ENCODE measurements at regions not wholly inside any gene's neighbourhood (a gene's known extent, or its start where the extent isn't known, plus 50 kb on each side); places are given as distances from the start of the nearest gene placed in this dataset.

DNA sequence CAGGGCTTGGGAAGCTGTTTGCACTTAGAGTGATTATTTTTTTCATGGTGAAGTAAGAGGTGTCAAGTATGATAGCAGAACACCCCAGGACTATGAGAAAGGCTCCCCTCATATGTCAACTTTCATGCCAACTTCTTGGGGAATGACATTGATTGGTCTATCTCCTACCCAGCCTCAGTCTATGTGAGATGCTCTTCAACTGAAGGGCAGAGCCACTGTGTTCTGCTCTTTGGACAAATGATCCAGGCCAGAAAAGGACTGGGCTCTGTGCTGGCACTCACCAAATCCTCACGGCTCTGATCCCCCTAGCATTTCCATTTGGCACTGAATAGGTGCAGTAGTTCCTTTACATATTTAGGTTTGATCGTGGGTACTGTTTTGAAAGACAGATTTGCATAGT, 151.1 kb downstream of the DMRT2 start:
- DNase-seq (ENCODE audit: low read depth in 2 of 2) = no peak

DNA sequence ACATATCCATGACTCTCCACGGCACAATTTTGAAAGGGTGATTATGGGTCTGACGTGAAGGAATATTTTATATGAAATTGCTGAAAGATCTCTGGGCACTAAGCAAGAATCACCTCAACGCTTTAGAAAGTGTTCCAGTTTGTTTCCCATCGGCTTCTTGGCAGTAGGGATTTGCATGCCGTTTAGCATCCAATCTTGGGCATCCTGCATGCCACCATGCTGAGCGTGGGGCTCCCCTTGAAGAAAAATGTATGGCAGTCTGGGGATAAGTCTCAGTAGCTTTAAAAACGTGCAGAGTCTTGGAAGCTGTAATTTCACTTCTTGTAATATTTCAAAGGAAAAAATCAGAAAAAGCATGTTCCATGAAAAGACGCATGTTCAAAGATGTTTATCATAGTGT, 151.7 kb downstream of the DMRT2 start:
- DNase-seq (ENCODE audit: low read depth in 2 of 2) = no peak

DNA sequence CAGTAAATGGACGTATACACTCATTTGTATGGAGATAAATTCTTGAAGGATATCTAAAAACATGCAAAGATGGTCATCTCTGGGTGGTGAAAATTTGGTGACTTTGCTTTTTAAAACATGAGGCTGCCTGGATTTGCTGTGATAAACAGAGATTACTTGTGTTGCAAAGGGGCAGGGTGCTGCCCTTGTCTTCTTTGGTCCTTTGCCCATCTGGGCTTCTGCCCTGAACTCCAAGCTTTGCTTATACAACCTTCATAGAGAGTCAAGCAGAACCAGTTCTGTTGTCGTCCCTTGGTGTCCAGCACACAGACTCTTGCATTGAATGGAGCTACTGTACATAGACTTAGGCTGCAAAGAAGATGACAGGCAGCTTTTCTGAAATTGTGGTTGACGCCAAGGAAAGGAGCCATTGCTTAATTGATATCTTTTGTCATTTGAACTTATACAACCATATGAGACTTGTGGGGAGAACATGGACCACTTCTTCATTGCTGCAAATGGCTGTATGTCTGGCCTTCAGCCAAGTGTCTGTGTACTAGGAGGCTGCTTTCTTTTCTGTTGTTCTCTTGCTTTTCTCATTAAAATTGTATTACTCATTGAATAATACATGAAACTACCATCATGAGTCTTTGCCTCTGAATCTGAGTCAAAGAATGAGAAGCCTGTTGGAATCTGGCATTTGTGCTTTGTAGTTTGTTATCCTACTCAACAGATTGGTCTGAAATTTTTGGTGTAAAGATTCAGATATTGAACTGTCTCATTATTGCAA, 152.5 kb downstream of the DMRT2 start:
- DNase-seq (ENCODE audit: low read depth in 2 of 2) = no peak

DNA sequence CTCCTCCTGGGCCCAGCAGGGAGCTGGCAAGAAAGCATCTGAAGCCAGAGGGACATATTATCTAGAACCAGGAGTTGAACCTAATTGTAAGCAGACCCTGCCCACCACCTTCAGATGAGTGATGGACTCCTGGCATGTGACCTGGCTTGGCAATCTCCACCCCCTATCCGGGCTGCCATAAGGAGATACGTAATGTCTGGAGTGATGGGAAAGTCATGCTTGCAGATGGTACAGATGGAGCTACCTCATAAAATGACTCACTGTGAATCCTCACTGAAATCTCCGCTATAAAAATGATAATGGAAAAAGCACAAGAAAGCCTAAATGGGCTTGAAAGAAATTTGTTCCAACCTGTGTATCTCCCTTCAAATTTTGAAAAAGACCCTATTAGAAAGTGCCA, 157.5 kb downstream of the DMRT2 start:
- no peak for DNase-seq (ENCODE audit: low read depth in 2 of 2)

DNA sequence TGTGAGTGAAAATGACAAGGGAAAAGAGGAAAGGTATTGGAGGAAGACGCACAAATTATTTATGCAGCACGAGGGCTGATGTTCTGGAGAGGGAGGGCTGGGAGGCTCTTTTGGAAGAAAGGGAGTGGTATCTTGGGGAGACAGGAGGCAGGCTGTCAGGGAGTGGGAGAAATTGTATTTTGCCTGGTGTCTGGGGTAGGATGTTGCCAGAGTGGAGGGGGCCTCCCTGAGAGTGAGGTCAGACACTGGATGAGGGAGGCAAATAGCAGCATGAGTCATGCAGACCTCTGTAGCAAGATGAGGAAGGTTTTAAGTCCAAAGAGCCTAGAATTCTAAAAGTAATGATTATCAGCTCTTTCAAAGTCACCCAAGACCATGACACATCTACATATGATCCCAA, 158.0 kb downstream of the DMRT2 start:
- DNase-seq (ENCODE audit: low read depth in 2 of 2) = no peak

DNA sequence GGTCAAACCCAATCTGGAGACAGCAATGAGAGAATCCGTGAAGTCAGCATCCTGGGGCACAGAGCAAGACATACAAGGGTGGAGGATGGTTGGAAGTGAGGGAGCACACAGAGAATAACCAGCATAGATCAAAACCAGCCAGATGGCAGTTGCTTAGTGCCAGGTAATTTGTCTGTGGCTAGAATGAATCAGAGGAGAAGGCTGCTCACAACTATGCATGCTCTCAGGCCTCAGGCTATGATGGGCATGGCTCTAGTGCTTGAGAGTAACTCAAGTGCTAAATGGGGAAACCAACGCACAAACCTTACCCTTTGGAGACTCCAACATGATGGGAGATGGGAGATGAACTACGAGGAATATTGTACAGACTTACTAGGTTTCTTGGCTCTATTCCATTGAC, 160.8 kb downstream of the DMRT2 start:
- DNase-seq (ENCODE audit: low read depth in 2 of 2) = no peak

DNA sequence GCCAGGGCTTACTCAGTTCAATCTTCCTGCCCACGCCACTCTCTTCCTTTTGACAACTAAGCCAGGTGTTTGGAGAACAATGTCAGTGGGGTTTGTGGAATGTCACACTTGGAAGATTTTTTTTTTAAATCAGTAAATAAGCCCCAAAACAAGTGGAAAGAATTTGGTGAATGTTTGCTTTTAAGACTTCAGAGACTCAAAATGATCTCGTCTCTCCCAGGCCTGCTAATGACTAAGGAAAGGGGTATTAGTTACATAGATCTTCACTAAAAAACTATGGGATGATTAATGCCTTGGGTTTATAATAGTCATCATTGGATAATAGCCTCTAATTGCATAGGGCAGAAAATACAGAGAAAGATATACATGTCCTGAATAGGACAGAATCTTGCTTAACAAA, 166.4 kb downstream of the DMRT2 start:
- DNase-seq (ENCODE audit: low read depth in 2 of 2) = no peak

DNA sequence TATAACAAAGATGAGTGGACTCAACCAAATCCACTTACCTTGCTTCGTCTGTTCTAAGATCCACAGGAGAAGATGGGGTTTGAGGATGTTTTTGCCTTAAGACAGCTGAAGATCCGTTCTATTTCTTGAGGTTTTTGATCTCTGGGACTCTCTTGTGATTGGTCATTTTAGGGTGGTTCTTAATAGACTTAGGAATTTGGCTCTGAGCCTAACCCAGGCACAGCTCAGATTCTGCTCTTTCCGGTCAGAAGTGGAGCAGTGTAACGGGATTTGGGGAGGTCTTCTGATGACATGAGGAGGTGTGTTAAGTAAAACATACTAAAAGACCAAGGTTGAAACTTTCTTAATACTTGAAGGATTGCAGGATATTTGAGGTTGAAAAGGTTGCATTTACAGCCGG, 166.9 kb downstream of the DMRT2 start:
- DNase-seq (ENCODE audit: low read depth in 2 of 2) = no peak

DNA sequence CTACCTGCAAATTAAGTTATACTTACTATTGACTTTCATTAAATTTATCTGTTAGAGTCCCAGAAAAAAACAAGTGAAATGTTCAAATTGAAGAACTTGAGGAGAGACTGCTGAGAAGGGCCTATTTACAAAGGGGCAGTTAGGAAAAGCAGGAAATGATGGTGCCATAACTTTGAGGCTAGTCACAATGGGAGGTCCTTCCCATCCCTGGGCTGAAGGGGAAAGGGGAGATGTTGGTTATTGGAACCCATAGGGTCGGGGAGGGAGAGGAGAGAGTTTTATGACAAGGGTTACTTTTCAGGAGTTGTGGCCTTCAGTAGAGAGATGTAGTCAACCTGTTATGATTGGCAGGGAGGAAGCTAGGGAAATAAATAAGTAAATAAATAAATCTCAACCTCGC, 169.1 kb downstream of the DMRT2 start:
- no peak for DNase-seq (ENCODE audit: low read depth in 2 of 2)

DNA sequence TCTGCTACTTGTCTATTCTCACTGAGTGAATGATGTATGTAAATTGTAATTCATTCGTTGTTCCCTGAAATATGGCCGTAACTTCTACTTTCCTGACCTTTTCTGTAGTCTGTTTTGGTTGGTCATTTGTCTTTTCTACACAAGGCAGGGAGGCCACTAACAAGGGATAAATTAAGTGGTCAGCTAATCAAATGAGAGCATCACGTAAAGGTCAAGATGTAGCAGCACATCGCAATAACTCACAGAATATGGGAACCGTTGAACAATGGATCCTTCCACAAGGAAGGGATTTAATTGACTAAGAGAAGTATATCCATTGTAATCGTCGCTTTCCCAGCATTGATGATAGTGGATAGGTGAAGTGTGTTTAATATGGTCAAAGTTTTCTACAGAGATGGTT, 171.1 kb downstream of the DMRT2 start:
- DNase-seq (ENCODE audit: low read depth in 2 of 2) = no peak

DNA sequence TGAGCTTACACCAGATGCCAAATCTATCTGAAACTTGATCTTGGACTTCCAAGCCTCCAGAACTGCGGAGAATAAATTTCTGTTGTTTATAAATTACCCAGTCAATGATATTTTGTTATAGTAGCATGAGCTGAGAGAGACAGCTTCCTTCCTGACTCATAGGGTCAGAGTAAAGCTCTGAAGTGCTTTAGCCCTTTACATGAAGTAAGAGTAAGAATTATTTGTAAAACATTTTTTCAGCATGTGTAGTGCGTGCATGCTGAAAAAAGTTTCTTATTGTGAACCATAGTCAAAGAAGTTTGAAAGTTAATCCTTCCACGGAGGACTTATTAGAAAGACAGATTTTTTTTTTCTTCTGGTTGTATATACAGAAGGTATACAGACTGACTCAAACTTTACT, 172.4 kb downstream of the DMRT2 start:
- no peak for DNase-seq (ENCODE audit: low read depth in 2 of 2)

DNA sequence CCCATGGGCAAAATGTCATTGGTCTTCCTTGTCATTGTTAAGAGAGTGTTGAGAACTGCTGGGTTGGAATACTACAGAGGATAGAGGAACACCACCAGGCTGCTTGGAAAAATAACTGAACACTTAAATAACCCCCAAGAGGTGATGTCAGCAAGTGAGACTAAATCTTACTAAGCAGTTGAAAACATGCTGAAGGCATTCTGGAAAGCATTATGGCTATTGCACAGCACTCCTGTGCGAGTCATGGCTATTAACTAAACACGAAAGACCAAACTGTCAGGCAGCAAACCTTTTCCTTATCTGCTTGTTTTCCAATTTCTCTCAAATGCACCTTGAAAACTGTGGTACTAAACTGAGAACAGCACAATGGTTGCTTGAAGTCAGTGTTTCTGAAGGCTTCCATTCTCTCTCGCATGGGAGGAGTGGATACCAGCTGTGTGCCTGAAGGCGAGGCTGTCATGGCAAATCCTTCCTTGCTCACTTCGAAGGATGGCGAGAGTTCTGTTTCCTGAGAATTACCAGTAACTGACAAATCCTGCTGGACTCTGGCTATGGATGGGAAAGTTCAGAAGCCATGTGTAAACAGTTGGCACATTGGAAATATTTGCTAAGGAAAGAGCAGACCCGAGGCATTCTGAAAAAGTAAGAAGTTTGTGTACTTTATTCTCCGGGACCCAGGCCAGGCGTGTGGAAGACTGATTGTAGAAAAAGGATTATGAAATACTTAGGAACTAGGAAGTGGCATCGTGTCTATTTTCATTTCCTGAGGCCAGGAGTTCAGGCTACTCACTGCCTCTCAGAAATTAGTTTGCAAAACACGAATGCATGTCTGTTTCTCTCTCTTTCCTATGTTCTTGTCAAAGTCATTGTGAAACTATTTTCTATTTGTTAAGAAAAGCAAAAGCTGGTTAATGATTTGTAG, 182.1 kb downstream of the DMRT2 start:
- no peak for DNase-seq (ENCODE audit: low read depth in 2 of 2)

DNA sequence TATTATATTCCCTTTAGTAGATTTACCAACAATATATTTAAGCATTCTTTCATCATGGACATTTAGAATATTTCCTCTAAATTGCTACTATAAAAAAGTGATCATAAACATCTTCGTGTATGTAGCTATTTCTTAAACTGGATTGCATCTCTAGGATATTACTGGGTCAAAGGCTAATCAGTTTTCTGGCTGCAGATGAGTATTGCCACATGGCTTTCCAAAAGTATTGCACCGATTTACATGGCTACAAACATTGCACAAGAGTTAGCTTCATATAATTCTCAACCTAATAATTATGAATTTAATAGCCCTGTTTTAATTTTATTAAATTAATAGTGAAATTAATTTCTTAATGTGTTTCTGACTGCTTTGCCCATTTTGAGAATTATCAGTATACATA, 183.4 kb downstream of the DMRT2 start:
- DNase-seq (ENCODE audit: low read depth in 2 of 2) = no peak

DNA sequence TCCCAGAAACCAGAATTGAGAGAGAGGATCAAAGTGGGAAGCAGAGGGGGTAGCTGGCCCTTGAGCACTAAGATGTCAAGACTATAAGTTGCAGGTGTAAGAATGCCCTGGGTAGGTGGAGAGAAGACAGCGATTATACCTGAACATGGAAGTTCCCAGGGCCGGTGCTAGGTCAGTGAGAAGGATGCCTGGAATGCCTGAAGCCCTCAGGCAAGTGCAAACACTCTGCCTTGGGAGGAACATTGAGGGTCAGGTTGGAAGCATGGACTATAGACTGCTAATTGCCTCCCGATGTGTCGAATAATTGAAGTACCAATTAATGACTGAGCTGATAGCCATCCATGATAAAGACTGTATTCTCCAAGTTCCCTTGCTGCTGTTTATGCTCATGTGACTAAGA, 185.5 kb downstream of the DMRT2 start:
- no peak for DNase-seq (ENCODE audit: low read depth in 2 of 2)

DNA sequence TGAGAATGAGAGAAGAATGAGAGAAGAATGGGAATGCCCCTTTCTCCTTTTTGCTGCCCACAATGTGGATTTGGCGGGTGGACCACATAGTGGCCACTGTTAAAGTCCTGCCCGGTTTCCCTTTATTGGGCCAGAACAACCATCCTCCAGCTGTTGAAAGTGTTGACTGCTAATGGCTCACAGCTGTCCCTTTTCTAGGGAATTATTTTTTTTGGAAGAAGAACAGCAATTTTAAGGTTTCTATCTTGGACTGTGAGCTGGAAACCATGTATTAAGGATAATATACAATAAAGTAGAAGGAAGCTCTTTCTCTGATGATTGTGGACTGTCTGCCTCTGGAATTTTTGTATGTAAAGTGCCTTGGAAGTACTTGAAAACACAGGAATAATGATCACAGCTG, 185.9 kb downstream of the DMRT2 start:
- DNase-seq (ENCODE audit: low read depth in 2 of 2) = no peak

DNA sequence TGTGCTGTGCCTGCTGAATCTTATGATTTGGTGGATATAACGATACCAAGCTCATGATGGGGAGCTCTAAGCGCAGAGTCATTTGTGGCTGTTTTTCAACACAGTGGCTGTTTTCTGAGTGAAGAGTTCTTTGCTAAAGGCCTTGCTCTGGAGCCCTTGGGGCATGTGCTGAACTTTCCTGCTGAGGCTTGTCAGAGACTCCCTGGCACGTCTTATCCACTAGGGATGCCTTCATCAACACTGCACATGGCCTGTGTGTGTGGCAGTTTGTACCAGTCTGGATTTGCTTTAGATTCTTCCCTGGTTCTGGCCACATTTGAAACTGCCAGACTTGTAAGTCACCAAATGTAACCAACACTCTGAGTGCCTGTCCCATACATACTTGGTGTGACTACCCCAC, 188.2 kb downstream of the DMRT2 start:
- no peak for DNase-seq (ENCODE audit: low read depth in 2 of 2)

DNA sequence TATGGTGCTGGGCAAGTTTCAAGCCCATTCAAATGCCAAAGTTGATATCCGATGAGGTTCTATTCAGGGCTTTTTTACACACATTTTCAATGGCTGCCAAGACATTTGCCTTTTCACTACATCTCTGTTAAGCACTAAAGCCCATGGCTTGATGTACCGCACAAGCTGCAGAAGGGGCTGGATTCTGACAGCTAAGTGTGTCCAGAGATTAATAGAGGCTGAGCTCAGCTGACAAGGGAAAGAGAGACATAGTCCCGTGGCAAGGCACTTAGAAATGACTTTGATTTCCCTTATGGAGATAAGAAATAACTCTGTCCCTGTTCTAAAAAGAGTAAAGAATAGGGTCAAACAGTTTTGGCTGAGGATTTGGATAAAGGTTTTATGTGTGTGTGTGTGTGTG, 198.6 kb downstream of the DMRT2 start:
- DNase-seq (ENCODE audit: low read depth in 2 of 2) = no peak

DNA sequence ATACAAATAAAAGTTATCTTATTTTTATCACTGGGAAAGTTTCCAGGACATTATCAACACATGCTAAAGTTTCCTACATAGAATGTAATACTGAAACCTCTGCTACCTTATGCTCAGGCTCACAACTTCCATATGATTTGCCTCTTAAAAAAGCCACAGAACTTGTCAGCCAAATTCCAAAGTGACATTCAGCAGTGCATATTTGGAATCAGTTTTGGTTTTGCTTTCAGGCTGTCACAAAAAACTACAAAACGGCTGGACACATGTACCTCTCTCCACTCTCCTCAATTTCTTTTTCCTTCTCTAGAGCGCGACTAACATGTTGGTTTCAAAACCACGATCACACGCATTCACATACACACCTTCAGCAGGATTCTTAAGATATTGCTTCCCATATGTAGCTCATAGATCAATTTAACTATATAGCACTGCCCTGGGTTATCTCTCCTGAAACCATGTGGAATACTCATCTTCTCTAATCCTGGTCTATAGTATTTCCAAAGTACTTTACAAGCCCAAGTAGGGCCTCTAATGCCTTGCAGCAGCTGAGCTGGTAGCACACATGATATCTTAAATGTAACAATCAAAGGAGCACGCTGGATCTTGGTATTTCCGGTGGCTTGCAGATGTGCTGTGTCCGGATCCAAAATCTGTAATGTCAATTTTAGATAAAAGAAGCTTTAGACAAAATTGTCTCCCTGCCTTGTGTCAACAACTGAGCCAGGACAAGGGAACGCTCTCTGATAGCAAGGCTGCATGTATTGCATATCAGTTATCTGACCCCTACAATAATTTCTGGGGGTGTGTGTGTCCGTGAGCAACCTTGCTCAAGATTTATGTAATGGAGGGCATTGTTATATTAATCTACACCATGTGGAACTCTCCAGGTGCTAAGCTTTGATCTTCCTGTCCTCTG, 203.2 kb downstream of the DMRT2 start:
- DNase-seq (ENCODE audit: low read depth in 2 of 2) = no peak

DNA sequence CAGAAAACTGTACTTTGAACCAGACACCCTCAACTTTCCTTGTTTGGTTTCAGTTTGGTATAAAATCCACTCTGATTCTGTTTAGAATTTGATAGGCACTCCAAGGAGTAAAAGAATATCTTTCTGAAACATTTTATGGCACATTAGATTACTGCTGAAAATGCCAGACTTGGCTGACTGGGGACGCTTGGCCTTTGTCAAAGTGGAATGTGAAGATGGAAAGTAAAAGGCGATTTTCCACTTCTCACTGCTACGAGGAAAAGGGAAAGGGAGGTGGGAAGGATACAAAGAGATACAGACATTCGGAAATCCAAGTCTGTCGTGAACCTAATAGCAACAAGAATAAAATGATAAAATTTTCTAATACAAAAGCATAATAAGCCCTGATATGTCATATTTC, 203.9 kb downstream of the DMRT2 start:
- no peak for DNase-seq (ENCODE audit: low read depth in 2 of 2)

DNA sequence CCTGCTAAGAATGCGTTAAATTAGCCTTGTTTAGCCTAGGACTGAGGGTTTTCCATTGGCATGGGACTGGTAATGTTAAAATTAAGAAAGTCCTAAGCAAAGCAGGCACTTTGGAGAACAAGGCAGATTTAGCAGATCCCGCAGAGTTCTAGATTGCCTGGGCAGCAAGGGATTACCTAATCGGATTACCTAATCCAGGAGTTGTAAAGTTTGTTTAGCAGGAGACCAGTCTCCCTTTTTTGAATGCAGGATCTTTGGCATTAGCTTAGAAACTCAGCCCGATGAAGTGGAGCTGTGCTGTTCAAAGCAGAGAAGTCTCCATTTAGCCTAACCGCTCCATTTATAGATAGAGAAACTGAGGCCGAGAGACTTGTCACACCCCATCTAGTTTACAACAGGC, 206.0 kb downstream of the DMRT2 start:
- no peak for DNase-seq (ENCODE audit: low read depth in 2 of 2)

DNA sequence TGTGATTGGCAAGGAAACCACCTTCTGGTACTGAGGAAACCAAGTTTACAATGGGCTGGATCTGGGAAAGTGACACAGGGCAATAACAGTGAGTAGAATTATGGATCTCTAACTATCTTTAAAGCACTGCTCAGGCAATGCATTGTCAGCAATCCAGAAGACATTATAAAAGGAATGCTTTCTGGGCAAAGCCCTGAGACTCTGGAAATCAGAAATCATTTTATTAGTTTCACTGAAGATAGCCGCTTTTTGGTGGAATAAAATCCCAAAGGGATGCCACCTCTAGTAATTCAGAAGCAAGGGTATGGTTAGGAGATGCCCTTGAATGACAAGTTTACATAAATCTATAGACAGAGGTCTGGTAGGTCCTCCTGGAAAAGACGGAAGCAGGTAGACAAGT, 211.1 kb downstream of the DMRT2 start:
- no peak for DNase-seq (ENCODE audit: low read depth in 2 of 2)
